A549 (cell line): ENCODE measurements at regions not wholly inside any gene's neighbourhood (a gene's known extent, or its start where the extent isn't known, plus 50 kb on each side); places are given as distances from the start of the nearest gene placed in this dataset.

ENCODE experiments used
- CTCF ChIP-seq: fragments of >200 bp; sonication (Bioruptor Twin); formaldehyde crosslinking; IDR thresholded peaks from 3 replicates; pipeline ENCODE4 v1.5.1; 2016
- EP300 ChIP-seq, 2 experiments: fragments of >200 bp; sonication (Bioruptor Twin); formaldehyde crosslinking; IDR thresholded peaks; 2 replicates in 1 of 2; 3 replicates in 1 of 2; pipeline ENCODE4 v1.6.1; 2016 to 2017
- HDAC2 ChIP-seq: fragments of 200-600 bp; sonication (generic); IDR thresholded peaks from 2 replicates; pipeline ENCODE4 v1.6.1; 2016

GRCh38 chr2:77862120-77862519, 339.9 kb upstream of the LRRTM4 start:
- TF ChIP-seq CTCF (no peak), EP300 (IDR thresholded peaks at IDR 0.05) (no peak), HDAC2 (no peak)
